SK-N-SH treated with all-trans-retinoic acid at 6 μM for 48 hours (cell line): ENCODE measurements at regions not wholly inside any gene's neighbourhood (a gene's known extent, or its start where the extent isn't known, plus 50 kb on each side); places are given as distances from the start of the nearest gene placed in this dataset.

Experiments used
- ATAC-seq: fragments of 200-7000 bp; cut with Tn5 transposase; 3 replicates; pipeline ENCODE4 v1.9.1; 2020; ENCODE audit warnings: mild to moderate bottlenecking, moderate library complexity
- ARNTL ChIP-seq: fragments of 450-650 bp; formaldehyde crosslinking; IDR thresholded peaks from 2 replicates; pipeline ENCODE4 v1.5.0; 2020; ENCODE audit warnings: low read depth, mild to moderate bottlenecking, moderate library complexity, borderline replicate concordance
- BACH2 ChIP-seq: fragments of 250-450 bp; sonication (Bioruptor Pico); IDR thresholded peaks from 2 replicates; pipeline ENCODE4 v1.9.0; 2021; ENCODE audit warnings: mild to moderate bottlenecking, borderline replicate concordance
- CSDC2 ChIP-seq: fragments of 250-450 bp; sonication (Bioruptor Pico); IDR thresholded peaks from 2 replicates; pipeline ENCODE4 v1.5.0; 2020; ENCODE audit warnings: mild to moderate bottlenecking, moderate library complexity
- ESRRG ChIP-seq: fragments of 250-450 bp; sonication (Bioruptor Pico); IDR thresholded peaks from 2 replicates; pipeline ENCODE4 v1.6.1; 2021; ENCODE audit warnings: mild to moderate bottlenecking
- GLIS3 ChIP-seq: fragments of 250-450 bp; sonication (Bioruptor Pico); IDR thresholded peaks from 2 replicates; pipeline ENCODE4 v1.5.0; 2020; ENCODE audit warnings: mild to moderate bottlenecking, moderate library complexity
- ISL1 ChIP-seq: fragments of 250-450 bp; sonication (Bioruptor Pico); IDR thresholded peaks from 2 replicates; pipeline ENCODE4 v2.1.2; 2022; ENCODE audit warnings: mild to moderate bottlenecking, moderate library complexity
- OSR1 ChIP-seq: fragments of 250-450 bp; sonication (Bioruptor Pico); IDR thresholded peaks from 2 replicates; pipeline ENCODE4 v1.8.0; 2022; ENCODE audit warnings: moderate library complexity, mild to moderate bottlenecking, inconsistent platforms
- PPARA ChIP-seq: fragments of 250-450 bp; sonication (Bioruptor Pico); IDR thresholded peaks from 2 replicates; pipeline ENCODE4 v1.5.0; 2020; ENCODE audit warnings: mild to moderate bottlenecking, borderline replicate concordance
- RARB ChIP-seq: fragments of 250-450 bp; sonication (Bioruptor Pico); IDR thresholded peaks from 2 replicates; pipeline ENCODE4 v1.8.0; 2021; ENCODE audit warnings: mild to moderate bottlenecking, moderate library complexity
- SNAI2 ChIP-seq: fragments of 250-450 bp; sonication (Bioruptor Pico); IDR thresholded peaks from 2 replicates; pipeline ENCODE4 v1.5.0; 2020; ENCODE audit warnings: mild to moderate bottlenecking, moderate library complexity
- TCF4 ChIP-seq: fragments of 250-450 bp; sonication (Bioruptor Pico); IDR thresholded peaks from 2 replicates; pipeline ENCODE4 v1.8.0; 2021; ENCODE audit warnings: mild to moderate bottlenecking, moderate library complexity, borderline replicate concordance
- TOX ChIP-seq: fragments of 250-450 bp; sonication (Bioruptor Pico); IDR thresholded peaks from 2 replicates; pipeline ENCODE4 v1.8.0; 2021; ENCODE audit warnings: mild to moderate bottlenecking, moderate library complexity, borderline replicate concordance
- ZC3H10 ChIP-seq: fragments of 250-450 bp; sonication (Bioruptor Pico); IDR thresholded peaks from 2 replicates; pipeline ENCODE4 v1.5.1; 2021; ENCODE audit warnings: mild to moderate bottlenecking, moderate library complexity
- ZFP3 ChIP-seq: fragments of 250-450 bp; sonication (Bioruptor Pico); IDR thresholded peaks from 2 replicates; pipeline ENCODE4 v1.5.0; 2020; ENCODE audit warnings: mild to moderate bottlenecking, moderate library complexity
- ZFP30 ChIP-seq: fragments of 450-650 bp; formaldehyde crosslinking; IDR thresholded peaks from 2 replicates; pipeline ENCODE4 v1.5.0; 2022; ENCODE audit warnings: mild to moderate bottlenecking, moderate library complexity
- ZNF565 ChIP-seq: fragments of 450-650 bp; formaldehyde crosslinking; conservative IDR thresholded peaks from 2 replicates; pipeline ENCODE4 v1.5.0; 2020; ENCODE audit warnings: low read depth, mild to moderate bottlenecking, moderate library complexity
- ZNF70 ChIP-seq: fragments of 450-650 bp; formaldehyde crosslinking; IDR thresholded peaks from 2 replicates; pipeline ENCODE4 v1.5.0; 2020; ENCODE audit warnings: mild to moderate bottlenecking, moderate library complexity
- ZNF8 ChIP-seq: fragments of 450-650 bp; formaldehyde crosslinking; IDR thresholded peaks from 2 replicates; pipeline ENCODE4 v1.5.0; 2020; ENCODE audit warnings: mild to moderate bottlenecking, moderate library complexity
- TF ChIP-seq, protein P1 (sequence below): fragments of 250-450 bp; sonication (Bioruptor Pico); IDR thresholded peaks from 2 replicates; pipeline ENCODE4 v1.8.0; 2020; ENCODE audit warnings: mild to moderate bottlenecking, moderate library complexity, borderline replicate concordance
- TF ChIP-seq, protein P2 (sequence below): fragments of 250-450 bp; sonication (Bioruptor Pico); IDR thresholded peaks from 2 replicates; pipeline ENCODE4 v1.8.0; 2021; ENCODE audit warnings: low read depth, mild to moderate bottlenecking, moderate library complexity, borderline replicate concordance
- TF ChIP-seq, protein P3 (sequence below): fragments of 250-450 bp; sonication (Bioruptor Pico); IDR thresholded peaks from 2 replicates; pipeline ENCODE4 v1.5.1; 2020; ENCODE audit warnings: low read depth, mild to moderate bottlenecking, moderate library complexity
- TF ChIP-seq, protein P4 (sequence below): fragments of 250-450 bp; sonication (Bioruptor Pico); IDR thresholded peaks from 2 replicates; pipeline ENCODE4 v1.5.1; 2021; ENCODE audit warnings: mild to moderate bottlenecking, moderate library complexity
- TF ChIP-seq, protein P5 (sequence below): fragments of 250-450 bp; sonication (Bioruptor Pico); IDR thresholded peaks from 2 replicates; pipeline ENCODE4 v1.5.0; 2020; ENCODE audit warnings: mild to moderate bottlenecking, moderate library complexity

DNA sequence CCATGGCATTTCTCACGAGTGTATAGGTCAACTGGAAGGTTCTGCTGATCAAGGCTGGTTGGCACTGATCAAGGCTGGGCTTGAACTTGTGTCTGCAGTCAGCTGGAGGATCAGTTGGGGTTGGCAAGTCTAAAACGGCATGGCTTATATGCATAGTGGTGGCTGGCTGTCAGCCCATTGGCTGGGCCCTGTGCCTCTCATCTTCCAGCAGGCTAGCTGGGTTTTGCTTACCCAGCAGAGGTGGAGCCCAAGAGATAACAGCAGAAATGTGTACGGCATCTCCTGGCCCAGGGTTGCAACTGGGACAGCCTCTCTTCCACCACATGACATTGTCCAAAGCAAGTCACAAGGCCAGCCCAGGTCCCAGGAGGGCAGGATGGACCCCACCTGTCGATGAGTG, 158.2 kb downstream of the BMP7 start:
- no peak for ATAC-seq
- no peak for TF ChIP-seq CSDC2 (CRISPR knock-in tag)
- no peak for TF ChIP-seq ZFP30 (CRISPR knock-in tag)
- no peak for TF ChIP-seq GLIS3
- TF ChIP-seq, protein P1, sequence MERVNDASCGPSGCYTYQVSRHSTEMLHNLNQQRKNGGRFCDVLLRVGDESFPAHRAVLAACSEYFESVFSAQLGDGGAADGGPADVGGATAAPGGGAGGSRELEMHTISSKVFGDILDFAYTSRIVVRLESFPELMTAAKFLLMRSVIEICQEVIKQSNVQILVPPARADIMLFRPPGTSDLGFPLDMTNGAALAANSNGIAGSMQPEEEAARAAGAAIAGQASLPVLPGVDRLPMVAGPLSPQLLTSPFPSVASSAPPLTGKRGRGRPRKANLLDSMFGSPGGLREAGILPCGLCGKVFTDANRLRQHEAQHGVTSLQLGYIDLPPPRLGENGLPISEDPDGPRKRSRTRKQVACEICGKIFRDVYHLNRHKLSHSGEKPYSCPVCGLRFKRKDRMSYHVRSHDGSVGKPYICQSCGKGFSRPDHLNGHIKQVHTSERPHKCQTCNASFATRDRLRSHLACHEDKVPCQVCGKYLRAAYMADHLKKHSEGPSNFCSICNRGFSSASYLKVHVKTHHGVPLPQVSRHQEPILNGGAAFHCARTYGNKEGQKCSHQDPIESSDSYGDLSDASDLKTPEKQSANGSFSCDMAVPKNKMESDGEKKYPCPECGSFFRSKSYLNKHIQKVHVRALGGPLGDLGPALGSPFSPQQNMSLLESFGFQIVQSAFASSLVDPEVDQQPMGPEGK (CRISPR knock-in tag) = no peak
- TF ChIP-seq, protein P2, sequence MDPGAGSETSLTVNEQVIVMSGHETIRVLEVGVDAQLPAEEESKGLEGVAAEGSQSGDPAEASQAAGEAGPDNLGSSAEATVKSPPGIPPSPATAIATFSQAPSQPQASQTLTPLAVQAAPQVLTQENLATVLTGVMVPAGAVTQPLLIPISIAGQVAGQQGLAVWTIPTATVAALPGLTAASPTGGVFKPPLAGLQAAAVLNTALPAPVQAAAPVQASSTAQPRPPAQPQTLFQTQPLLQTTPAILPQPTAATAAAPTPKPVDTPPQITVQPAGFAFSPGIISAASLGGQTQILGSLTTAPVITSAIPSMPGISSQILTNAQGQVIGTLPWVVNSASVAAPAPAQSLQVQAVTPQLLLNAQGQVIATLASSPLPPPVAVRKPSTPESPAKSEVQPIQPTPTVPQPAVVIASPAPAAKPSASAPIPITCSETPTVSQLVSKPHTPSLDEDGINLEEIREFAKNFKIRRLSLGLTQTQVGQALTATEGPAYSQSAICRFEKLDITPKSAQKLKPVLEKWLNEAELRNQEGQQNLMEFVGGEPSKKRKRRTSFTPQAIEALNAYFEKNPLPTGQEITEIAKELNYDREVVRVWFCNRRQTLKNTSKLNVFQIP (CRISPR knock-in tag) = no peak
- TF ChIP-seq ZNF565 (CRISPR knock-in tag) = no peak
- no peak for TF ChIP-seq ZFP3
- TF ChIP-seq ESRRG (CRISPR knock-in tag) = no peak
- no peak for TF ChIP-seq BACH2 (CRISPR knock-in tag)
- TF ChIP-seq TOX (CRISPR knock-in tag) = no peak
- no peak for TF ChIP-seq TCF4 (CRISPR knock-in tag)
- no peak for TF ChIP-seq ZNF8 (CRISPR knock-in tag)
- TF ChIP-seq SNAI2 (CRISPR knock-in tag) = no peak
- no peak for TF ChIP-seq PPARA (CRISPR knock-in tag)
- TF ChIP-seq, protein P3, sequence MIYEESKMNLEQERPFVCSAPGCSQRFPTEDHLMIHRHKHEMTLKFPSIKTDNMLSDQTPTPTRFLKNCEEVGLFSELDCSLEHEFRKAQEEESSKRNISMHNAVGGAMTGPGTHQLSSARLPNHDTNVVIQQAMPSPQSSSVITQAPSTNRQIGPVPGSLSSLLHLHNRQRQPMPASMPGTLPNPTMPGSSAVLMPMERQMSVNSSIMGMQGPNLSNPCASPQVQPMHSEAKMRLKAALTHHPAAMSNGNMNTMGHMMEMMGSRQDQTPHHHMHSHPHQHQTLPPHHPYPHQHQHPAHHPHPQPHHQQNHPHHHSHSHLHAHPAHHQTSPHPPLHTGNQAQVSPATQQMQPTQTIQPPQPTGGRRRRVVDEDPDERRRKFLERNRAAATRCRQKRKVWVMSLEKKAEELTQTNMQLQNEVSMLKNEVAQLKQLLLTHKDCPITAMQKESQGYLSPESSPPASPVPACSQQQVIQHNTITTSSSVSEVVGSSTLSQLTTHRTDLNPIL (CRISPR knock-in tag) = no peak
- TF ChIP-seq OSR1 = no peak
- TF ChIP-seq, all 23 proteins: peak for 0

DNA sequence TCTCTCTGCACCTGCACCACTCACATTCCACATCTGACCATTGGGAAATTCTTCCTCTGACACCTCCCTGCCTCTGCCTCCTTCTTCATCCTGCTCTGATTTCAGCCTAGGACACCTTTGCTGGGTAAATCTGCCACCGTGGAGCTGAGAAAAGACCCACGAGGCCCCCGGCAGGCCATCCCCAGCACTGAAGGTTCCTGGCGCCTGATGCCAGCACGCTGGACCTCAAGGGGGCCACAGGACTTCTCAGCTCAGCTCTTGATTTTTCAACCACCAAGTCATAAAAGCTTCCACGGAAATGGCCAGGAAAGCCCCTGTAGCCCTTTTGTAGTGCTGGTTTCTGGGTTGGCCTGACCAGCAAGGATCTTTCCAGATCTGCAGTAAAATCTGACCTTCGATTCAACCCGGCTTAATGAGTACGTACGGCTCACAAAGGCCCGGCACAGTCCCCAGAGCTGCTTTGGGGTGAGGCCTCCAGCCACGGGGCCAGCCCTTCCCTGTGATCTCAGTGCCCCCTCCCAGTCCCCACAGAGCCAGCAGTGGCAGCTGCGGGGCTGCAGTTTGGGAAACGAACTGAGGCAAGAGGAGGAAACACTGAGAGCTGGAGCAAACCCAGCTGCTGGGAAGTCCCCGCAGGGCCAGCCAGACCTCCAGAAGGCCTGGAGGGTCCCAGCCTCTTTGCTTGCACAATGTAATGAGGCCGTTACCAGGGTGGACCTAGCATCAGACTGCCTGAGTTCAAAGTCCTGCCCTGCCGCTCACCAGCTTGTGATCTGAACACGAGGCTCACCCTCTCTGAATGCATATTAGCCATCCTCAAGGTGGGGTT, 157.5 kb downstream of the BMP7 start:
- no peak for TF ChIP-seq TCF4 (CRISPR knock-in tag)
- TF ChIP-seq ZFP30 (CRISPR knock-in tag) = no peak
- TF ChIP-seq BACH2 (CRISPR knock-in tag) = no peak
- TF ChIP-seq CSDC2 (CRISPR knock-in tag) = no peak
- no peak for TF ChIP-seq ZNF70 (CRISPR knock-in tag)
- no peak for TF ChIP-seq ZNF565 (CRISPR knock-in tag)
- TF ChIP-seq, protein P4, sequence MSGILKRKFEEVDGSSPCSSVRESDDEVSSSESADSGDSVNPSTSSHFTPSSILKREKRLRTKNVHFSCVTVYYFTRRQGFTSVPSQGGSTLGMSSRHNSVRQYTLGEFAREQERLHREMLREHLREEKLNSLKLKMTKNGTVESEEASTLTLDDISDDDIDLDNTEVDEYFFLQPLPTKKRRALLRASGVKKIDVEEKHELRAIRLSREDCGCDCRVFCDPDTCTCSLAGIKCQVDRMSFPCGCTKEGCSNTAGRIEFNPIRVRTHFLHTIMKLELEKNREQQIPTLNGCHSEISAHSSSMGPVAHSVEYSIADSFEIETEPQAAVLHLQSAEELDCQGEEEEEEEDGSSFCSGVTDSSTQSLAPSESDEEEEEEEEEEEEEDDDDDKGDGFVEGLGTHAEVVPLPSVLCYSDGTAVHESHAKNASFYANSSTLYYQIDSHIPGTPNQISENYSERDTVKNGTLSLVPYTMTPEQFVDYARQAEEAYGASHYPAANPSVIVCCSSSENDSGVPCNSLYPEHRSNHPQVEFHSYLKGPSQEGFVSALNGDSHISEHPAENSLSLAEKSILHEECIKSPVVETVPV (CRISPR knock-in tag) = no peak
- ATAC-seq = no peak

DNA sequence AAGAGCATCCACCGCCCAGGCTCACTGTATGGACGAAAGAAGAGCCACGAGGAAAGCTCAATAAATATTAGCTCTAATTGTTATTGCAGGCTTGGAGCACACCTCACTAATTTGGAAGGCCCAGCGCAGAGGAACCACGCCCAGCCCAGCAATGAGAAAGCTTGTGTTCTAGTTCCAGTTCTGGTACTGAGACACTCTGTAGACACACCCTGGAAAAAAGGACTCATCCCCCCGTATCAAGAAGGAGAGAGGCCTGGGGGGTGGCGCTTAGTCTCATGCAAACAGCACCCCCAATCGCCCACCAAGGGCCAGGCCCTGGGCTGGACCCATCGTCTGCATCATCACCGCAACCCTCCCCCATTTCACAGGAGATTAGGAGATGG, 156.9 kb downstream of the BMP7 start:
- TF ChIP-seq CSDC2 (CRISPR knock-in tag) (no peak), ISL1 (CRISPR knock-in tag) (no peak), ZFP30 (CRISPR knock-in tag) (no peak), ARNTL (CRISPR knock-in tag) (no peak), GLIS3 (no peak), PPARA (CRISPR knock-in tag) (no peak), ZNF565 (CRISPR knock-in tag) (no peak), RARB (CRISPR knock-in tag) (no peak), TCF4 (CRISPR knock-in tag) (no peak), BACH2 (CRISPR knock-in tag) (no peak), ZNF8 (CRISPR knock-in tag) (no peak), TOX (CRISPR knock-in tag) (no peak), ZC3H10 (CRISPR knock-in tag) (no peak)
- TF ChIP-seq, protein P2 (CRISPR knock-in tag) = no peak
- TF ChIP-seq, protein P5, sequence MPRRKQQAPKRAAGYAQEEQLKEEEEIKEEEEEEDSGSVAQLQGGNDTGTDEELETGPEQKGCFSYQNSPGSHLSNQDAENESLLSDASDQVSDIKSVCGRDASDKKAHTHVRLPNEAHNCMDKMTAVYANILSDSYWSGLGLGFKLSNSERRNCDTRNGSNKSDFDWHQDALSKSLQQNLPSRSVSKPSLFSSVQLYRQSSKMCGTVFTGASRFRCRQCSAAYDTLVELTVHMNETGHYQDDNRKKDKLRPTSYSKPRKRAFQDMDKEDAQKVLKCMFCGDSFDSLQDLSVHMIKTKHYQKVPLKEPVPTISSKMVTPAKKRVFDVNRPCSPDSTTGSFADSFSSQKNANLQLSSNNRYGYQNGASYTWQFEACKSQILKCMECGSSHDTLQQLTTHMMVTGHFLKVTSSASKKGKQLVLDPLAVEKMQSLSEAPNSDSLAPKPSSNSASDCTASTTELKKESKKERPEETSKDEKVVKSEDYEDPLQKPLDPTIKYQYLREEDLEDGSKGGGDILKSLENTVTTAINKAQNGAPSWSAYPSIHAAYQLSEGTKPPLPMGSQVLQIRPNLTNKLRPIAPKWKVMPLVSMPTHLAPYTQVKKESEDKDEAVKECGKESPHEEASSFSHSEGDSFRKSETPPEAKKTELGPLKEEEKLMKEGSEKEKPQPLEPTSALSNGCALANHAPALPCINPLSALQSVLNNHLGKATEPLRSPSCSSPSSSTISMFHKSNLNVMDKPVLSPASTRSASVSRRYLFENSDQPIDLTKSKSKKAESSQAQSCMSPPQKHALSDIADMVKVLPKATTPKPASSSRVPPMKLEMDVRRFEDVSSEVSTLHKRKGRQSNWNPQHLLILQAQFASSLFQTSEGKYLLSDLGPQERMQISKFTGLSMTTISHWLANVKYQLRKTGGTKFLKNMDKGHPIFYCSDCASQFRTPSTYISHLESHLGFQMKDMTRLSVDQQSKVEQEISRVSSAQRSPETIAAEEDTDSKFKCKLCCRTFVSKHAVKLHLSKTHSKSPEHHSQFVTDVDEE = no peak
- TF ChIP-seq, protein P3 (CRISPR knock-in tag) = no peak
- no peak for ATAC-seq
